ENCODE measurements at regions not wholly inside any gene's neighbourhood (a gene's known extent, or its start where the extent isn't known, plus 50 kb on each side); places are given as distances from the start of the nearest gene placed in this dataset.

DNA sequence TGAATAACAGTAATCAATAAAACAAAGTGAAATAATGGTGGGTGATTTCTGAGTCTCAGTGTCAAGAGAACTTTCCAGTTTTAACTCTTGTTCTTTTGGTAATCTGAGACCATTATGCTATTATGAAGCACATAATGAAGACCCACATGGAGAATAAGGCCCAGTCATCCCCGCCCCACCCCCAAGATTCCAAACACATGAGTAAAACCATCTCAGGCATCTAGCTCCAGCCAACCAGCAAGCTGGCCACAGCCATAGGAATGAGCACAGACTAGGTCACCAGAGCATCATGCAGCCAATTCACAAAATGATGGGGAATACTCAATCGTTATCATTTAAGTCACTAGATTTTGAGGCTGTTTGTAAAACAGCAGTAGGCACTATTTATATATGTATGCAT is 1769.0 kb upstream of the PCDH20 start:
- TF ChIP-seq EGR1 (IDR thresholded peaks at IDR 0.05; ENCODE audit: low read depth in 2 of 2) (no peak), HNF4A (conservative IDR thresholded peaks at IDR 0.05) (no peak), RXRA (IDR thresholded peaks at IDR 0.05) (no peak), YY1 (IDR thresholded peaks at IDR 0.05) (no peak), FOXA2 (IDR thresholded peaks at IDR 0.05) (no peak), FOXA1 (IDR thresholded peaks at IDR 0.05) (no peak), GABPA (IDR thresholded peaks at IDR 0.05 in 1 of 2, conservative IDR thresholded peaks at IDR 0.05 in 1 of 2) (no peak), NR2F2 (IDR thresholded peaks at IDR 0.05) (no peak), TAF1 (conservative IDR thresholded peaks at IDR 0.05) (no peak), JUND (IDR thresholded peaks at IDR 0.05) (no peak), SP1 (IDR thresholded peaks at IDR 0.05) (no peak), RAD21 (IDR thresholded peaks at IDR 0.05) (no peak)
- TF ChIP-seq, protein P1, sequence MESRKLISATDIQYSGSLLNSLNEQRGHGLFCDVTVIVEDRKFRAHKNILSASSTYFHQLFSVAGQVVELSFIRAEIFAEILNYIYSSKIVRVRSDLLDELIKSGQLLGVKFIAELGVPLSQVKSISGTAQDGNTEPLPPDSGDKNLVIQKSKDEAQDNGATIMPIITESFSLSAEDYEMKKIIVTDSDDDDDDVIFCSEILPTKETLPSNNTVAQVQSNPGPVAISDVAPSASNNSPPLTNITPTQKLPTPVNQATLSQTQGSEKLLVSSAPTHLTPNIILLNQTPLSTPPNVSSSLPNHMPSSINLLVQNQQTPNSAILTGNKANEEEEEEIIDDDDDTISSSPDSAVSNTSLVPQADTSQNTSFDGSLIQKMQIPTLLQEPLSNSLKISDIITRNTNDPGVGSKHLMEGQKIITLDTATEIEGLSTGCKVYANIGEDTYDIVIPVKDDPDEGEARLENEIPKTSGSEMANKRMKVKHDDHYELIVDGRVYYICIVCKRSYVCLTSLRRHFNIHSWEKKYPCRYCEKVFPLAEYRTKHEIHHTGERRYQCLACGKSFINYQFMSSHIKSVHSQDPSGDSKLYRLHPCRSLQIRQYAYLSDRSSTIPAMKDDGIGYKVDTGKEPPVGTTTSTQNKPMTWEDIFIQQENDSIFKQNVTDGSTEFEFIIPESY (IDR thresholded peaks at IDR 0.05) = no peak
- TF ChIP-seq, protein P2, sequence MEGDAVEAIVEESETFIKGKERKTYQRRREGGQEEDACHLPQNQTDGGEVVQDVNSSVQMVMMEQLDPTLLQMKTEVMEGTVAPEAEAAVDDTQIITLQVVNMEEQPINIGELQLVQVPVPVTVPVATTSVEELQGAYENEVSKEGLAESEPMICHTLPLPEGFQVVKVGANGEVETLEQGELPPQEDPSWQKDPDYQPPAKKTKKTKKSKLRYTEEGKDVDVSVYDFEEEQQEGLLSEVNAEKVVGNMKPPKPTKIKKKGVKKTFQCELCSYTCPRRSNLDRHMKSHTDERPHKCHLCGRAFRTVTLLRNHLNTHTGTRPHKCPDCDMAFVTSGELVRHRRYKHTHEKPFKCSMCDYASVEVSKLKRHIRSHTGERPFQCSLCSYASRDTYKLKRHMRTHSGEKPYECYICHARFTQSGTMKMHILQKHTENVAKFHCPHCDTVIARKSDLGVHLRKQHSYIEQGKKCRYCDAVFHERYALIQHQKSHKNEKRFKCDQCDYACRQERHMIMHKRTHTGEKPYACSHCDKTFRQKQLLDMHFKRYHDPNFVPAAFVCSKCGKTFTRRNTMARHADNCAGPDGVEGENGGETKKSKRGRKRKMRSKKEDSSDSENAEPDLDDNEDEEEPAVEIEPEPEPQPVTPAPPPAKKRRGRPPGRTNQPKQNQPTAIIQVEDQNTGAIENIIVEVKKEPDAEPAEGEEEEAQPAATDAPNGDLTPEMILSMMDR (IDR thresholded peaks at IDR 0.05; ENCODE audit: low read depth, low read length, missing input control) = no peak
- TF ChIP-seq, protein P3, sequence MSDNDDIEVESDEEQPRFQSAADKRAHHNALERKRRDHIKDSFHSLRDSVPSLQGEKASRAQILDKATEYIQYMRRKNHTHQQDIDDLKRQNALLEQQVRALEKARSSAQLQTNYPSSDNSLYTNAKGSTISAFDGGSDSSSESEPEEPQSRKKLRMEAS (IDR thresholded peaks at IDR 0.05) = no peak
- TF ChIP-seq, protein P4, sequence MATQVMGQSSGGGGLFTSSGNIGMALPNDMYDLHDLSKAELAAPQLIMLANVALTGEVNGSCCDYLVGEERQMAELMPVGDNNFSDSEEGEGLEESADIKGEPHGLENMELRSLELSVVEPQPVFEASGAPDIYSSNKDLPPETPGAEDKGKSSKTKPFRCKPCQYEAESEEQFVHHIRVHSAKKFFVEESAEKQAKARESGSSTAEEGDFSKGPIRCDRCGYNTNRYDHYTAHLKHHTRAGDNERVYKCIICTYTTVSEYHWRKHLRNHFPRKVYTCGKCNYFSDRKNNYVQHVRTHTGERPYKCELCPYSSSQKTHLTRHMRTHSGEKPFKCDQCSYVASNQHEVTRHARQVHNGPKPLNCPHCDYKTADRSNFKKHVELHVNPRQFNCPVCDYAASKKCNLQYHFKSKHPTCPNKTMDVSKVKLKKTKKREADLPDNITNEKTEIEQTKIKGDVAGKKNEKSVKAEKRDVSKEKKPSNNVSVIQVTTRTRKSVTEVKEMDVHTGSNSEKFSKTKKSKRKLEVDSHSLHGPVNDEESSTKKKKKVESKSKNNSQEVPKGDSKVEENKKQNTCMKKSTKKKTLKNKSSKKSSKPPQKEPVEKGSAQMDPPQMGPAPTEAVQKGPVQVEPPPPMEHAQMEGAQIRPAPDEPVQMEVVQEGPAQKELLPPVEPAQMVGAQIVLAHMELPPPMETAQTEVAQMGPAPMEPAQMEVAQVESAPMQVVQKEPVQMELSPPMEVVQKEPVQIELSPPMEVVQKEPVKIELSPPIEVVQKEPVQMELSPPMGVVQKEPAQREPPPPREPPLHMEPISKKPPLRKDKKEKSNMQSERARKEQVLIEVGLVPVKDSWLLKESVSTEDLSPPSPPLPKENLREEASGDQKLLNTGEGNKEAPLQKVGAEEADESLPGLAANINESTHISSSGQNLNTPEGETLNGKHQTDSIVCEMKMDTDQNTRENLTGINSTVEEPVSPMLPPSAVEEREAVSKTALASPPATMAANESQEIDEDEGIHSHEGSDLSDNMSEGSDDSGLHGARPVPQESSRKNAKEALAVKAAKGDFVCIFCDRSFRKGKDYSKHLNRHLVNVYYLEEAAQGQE (IDR thresholded peaks at IDR 0.05) = no peak
- TF ChIP-seq, protein P5, sequence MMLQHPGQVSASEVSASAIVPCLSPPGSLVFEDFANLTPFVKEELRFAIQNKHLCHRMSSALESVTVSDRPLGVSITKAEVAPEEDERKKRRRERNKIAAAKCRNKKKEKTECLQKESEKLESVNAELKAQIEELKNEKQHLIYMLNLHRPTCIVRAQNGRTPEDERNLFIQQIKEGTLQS (IDR thresholded peaks at IDR 0.05) = no peak
- Histone ChIP-seq H3K36me3 (ENCODE audit: control insufficient read depth in 4 of 4, insufficient read depth in 3 of 4, low read depth in 1 of 4, low read length in 3 of 4) (no peaks in the 10 kb centered on the region), H3K4me1 (ENCODE audit: control insufficient read depth in 4 of 4, insufficient read depth in 4 of 4, low read length in 3 of 4) (no peaks in the 10 kb centered on the region), H3K4me3 (ENCODE audit: low read depth in 1 of 3, low read length in 3 of 3) (no peak overlapping the region), H3K27me3 (ENCODE audit: control insufficient read depth in 4 of 4, insufficient read depth in 4 of 4, low read length in 3 of 4) (no peaks in the 10 kb centered on the region), H3K9ac (ENCODE audit: low read depth in 1 of 2, low read length in 2 of 2) (no peak overlapping the region), H3K27ac (ENCODE audit: low read depth in 1 of 2, low read length in 2 of 2) (no peak overlapping the region), H3K9me3 (ENCODE audit: control insufficient read depth in 4 of 4, low read length in 3 of 4) (no peaks in the 10 kb centered on the region)
- 85% methylated on average over 2 of the region's 2 CpGs for WGBS
- no peak for DNase-seq (ENCODE audit: low spot score)

DNA sequence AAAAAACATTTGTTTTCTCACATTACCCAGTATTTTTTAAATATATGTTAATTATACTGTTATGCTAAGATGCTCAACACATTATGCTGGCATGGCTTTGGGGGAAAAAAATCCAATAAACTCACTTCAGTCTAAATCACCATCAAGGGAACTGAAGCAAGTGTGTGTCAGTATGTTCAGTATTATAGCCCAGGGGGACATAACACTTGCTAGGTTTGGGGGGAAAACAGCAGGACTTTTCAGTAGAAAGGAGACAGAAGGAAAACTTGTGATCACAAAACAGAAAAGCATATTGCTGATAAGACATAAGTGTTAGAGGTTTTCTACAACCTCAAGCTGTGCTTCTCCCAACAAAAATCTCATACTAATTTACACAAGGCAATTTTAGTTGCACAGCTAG is 1759.9 kb upstream of the PCDH20 start:
- no peak for DNase-seq (ENCODE audit: low spot score)
- Histone ChIP-seq H3K27ac (ENCODE audit: low read depth in 1 of 2, low read length in 2 of 2) (no peak overlapping the region), H3K4me1 (ENCODE audit: control insufficient read depth in 4 of 4, insufficient read depth in 4 of 4, low read length in 3 of 4) (no peaks in the 10 kb centered on the region), H3K4me3 (ENCODE audit: low read depth in 1 of 3, low read length in 3 of 3) (no peak overlapping the region), H3K9ac (ENCODE audit: low read depth in 1 of 2, low read length in 2 of 2) (no peak overlapping the region), H3K36me3 (ENCODE audit: control insufficient read depth in 4 of 4, insufficient read depth in 3 of 4, low read depth in 1 of 4, low read length in 3 of 4) (no peaks in the 10 kb centered on the region), H3K9me3 (ENCODE audit: control insufficient read depth in 4 of 4, low read length in 3 of 4) (no peaks in the 10 kb centered on the region), H3K27me3 (ENCODE audit: control insufficient read depth in 4 of 4, insufficient read depth in 4 of 4, low read length in 3 of 4) (no peaks in the 10 kb centered on the region)
- TF ChIP-seq, protein P4 (IDR thresholded peaks at IDR 0.05) = no peak
- no peak for TF ChIP-seq JUND (IDR thresholded peaks at IDR 0.05)
- TF ChIP-seq, protein P2 (IDR thresholded peaks at IDR 0.05; ENCODE audit: low read depth, low read length, missing input control) = no peak
- TF ChIP-seq NR2F2 (IDR thresholded peaks at IDR 0.05) = no peak
- TF ChIP-seq YY1 (IDR thresholded peaks at IDR 0.05) = no peak
- no peak for TF ChIP-seq FOXA2 (IDR thresholded peaks at IDR 0.05)
- TF ChIP-seq HNF4A (conservative IDR thresholded peaks at IDR 0.05) = no peak
- TF ChIP-seq, protein P5 (IDR thresholded peaks at IDR 0.05) = no peak
- no peak for TF ChIP-seq HNF4G (IDR thresholded peaks at IDR 0.05)
- no peak for TF ChIP-seq RAD21 (IDR thresholded peaks at IDR 0.05)
- TF ChIP-seq TAF1 (conservative IDR thresholded peaks at IDR 0.05) = no peak
- no peak for TF ChIP-seq RXRA (IDR thresholded peaks at IDR 0.05)

All from liver (tissue), 8 donors.